Pancreas (tissue), 10 donors: ENCODE measurements at regions not wholly inside any gene's neighbourhood (a gene's known extent, or its start where the extent isn't known, plus 50 kb on each side); places are given as distances from the start of the nearest gene placed in this dataset.
A peak's percentile ranks its signal among the peaks of the same experiment; 100 is the strongest.

Source experiments
- ATAC-seq, 4 donors: fragments of 200-7000 bp; cut with Tn5 transposase; one replicate each; pipeline versions ENCODE4 v1.8.0 to v1.9.1; 2020; ENCODE audit warnings: mild to moderate bottlenecking in 4 of 4, moderate library complexity in 4 of 4
- DNase-seq, 6 donors: peaks; one replicate each; pipeline ENCODE4 v3.0.0-alpha.2; 2020
- FAIRE-seq: peaks from 2 replicates; lab custom pipeline; 2012; peaks lifted over from hg19 to GRCh38; lab: Jason Lieb, UNC
- H3K27ac ChIP-seq, 4 donors: fragments of 200-600 bp; sonication (generic); 1 replicate in 3 of 4; 2 replicates in 1 of 4; pipeline versions ENCODE4 v1.5.0 to v1.8.0; 2020
- H3K27me3 ChIP-seq, 4 donors: fragments of 200-600 bp; one replicate each; pipeline ENCODE4 v1.8.0; 2021
- H3K36me3 ChIP-seq, 3 donors: fragments of 200-600 bp; sonication (generic) in 1 of 3; one replicate each; pipeline versions ENCODE4 v1.5.0 to v1.8.0; 2020 to 2021
- H3K4me1 ChIP-seq, 3 donors: fragments of 200-600 bp; one replicate each; pipeline ENCODE4 v1.8.0; 2021
- H3K4me3 ChIP-seq, 4 donors: fragments of 200-600 bp; sonication (generic) in 2 of 4; one replicate each; pipeline versions ENCODE4 v1.5.0 to v1.8.0; 2020 to 2021
- H3K9me3 ChIP-seq, 4 donors: fragments of 200-600 bp; one replicate each; pipeline ENCODE4 v1.8.0; 2021
- CTCF ChIP-seq, 4 donors: fragments of 200-600 bp; sonication (generic) in 3 of 4; IDR thresholded peaks; one replicate each; pipeline versions ENCODE4 v1.5.0 to v1.8.0; 2021; ENCODE audit warnings: antibody characterized with exemption in 4 of 4
- whole genome bisulfite sequencing, 2 donors: extraction: QIAGEN DNeasy Blood & Tissue Kit; methylation state at CpG; one replicate each; pipeline ENCODE4 v1.1.7; 2013; 5-methylcytosine and 5-hydroxymethylcytosine counted together
- intact Hi-C, 3 donors: fragments of 100-400 bp; cut with DNase I; formaldehyde crosslinking; loops; one replicate each; pipeline versions ENCODE4 v1.11.1 to v1.14.2; 2022
- donor health status: healthy with polysubstance abuse.
- donor health status: DM: no; HTN: no; CAD: no; lungs with moderate emphysema.
- donor health status: DM: no; HTN: no; CAD: no.
- donor health status: control.
- donor health status: control.
- donor health status: Bipolar disorder and iron deficiency.
- donor health status: DM: yes; HTN: yes; CAD: no.
- donor health status: DM: no; HTN: no; CAD: no.
- donor health status: DM: no; HTN: no; CAD: no.
- donor health status: DM: yes; HTN: yes; CAD: no.

- no peak overlapping the region for H3K27ac ChIP-seq
- H3K4me3 ChIP-seq = no peak overlapping the region
- H3K27me3 ChIP-seq = no peaks in the 10 kb centered on the region
- intact Hi-C loops = no loop called here
- FAIRE-seq (no peak), DNase-seq (no peak), ATAC-seq (no peak)
- WGBS, 2 donors = 64 to 89% methylated on average over 1 of the region's 1 CpG
- no peaks in the 10 kb centered on the region for H3K36me3 ChIP-seq
- no peaks in the 10 kb centered on the region for H3K9me3 ChIP-seq
- TF ChIP-seq CTCF (IDR thresholded peaks at IDR 0.05) = no peak
- H3K4me1 ChIP-seq = no peaks in the 10 kb centered on the region
Observed at GRCh38 chr2:12513339-12513738, 203.4 kb upstream of the TRIB2 start.

- no peaks in the 10 kb centered on the region for H3K27me3 ChIP-seq
- no peak overlapping the region for H3K27ac ChIP-seq
- no peaks in the 10 kb centered on the region for H3K4me1 ChIP-seq
- WGBS, 2 donors = 74 to 87% methylated on average over 3 of the region's 3 CpGs
- no peaks in the 10 kb centered on the region for H3K36me3 ChIP-seq
- H3K9me3 ChIP-seq = no peaks in the 10 kb centered on the region
- intact Hi-C loops = no loop called here
- H3K4me3 ChIP-seq = no peak overlapping the region
- ATAC-seq (no peak), DNase-seq (no peak), FAIRE-seq (no peak)
- TF ChIP-seq CTCF (IDR thresholded peaks at IDR 0.05) = no peak
Observed at GRCh38 chr2:12514168-12514567, 202.6 kb upstream of the TRIB2 start.

GRCh38 chr2:12514631-12515437, 201.9 kb upstream of the TRIB2 start:
- WGBS, 2 donors = 59 to 61% methylated on average over 9 of the region's 9 CpGs
- Histone ChIP-seq H3K27ac (no peak overlapping the region), H3K4me3 (no peak overlapping the region), H3K9me3 (no peaks in the 10 kb centered on the region), H3K27me3 (no peaks in the 10 kb centered on the region), H3K36me3 (no peaks in the 10 kb centered on the region), H3K4me1 (no peaks in the 10 kb centered on the region)
- TF ChIP-seq CTCF (IDR thresholded peaks at IDR 0.05) = no peak
- FAIRE-seq (no peak), ATAC-seq (peak in 2 of 4 donors; percentile 22 to 36), DNase-seq (no peak)
- intact Hi-C loops = no loop called here

GRCh38 chr2:12515871-12516270, 200.9 kb upstream of the TRIB2 start:
- DNase-seq (no peak), FAIRE-seq (no peak), ATAC-seq (no peak)
- intact Hi-C loops = no loop called here
- no peak for TF ChIP-seq CTCF (IDR thresholded peaks at IDR 0.05)
- H3K9me3 ChIP-seq = no peaks in the 10 kb centered on the region
- H3K4me1 ChIP-seq = no peaks in the 10 kb centered on the region
- H3K27me3 ChIP-seq = no peaks in the 10 kb centered on the region
- no peak overlapping the region for H3K4me3 ChIP-seq
- H3K36me3 ChIP-seq = no peaks in the 10 kb centered on the region
- WGBS, 2 donors = 2 to 86% methylated on average over 1 of the region's 1 CpG
- no peak overlapping the region for H3K27ac ChIP-seq

- 57 to 67% methylated on average over 1 of the region's 1 CpG for WGBS, 2 donors
- intact Hi-C loops = no loop called here
- Histone ChIP-seq H3K27me3 (peaks cover 0 to 3% (median 0%) of the 10 kb centered on the region in 4 donors), H3K4me1 (no peaks in the 10 kb centered on the region), H3K4me3 (no peak overlapping the region), H3K27ac (no peak overlapping the region), H3K36me3 (no peaks in the 10 kb centered on the region), H3K9me3 (no peaks in the 10 kb centered on the region)
- FAIRE-seq (no peak), ATAC-seq (no peak), DNase-seq (no peak)
- TF ChIP-seq CTCF (IDR thresholded peaks at IDR 0.05) = no peak
Observed at GRCh38 chr2:12533337-12534005, 183.3 kb upstream of the TRIB2 start.
